Smooth muscle cell of the brain vasculature (primary cell): ENCODE measurements at regions not wholly inside any gene's neighbourhood (a gene's known extent, or its start where the extent isn't known, plus 50 kb on each side); places are given as distances from the start of the nearest gene placed in this dataset.

ENCODE experiments used
- DNase-seq: peaks from one replicate; pipeline ENCODE4 v3.0.0-alpha.2; 2012; ENCODE audit warnings: low read depth, low spot score

DNA sequence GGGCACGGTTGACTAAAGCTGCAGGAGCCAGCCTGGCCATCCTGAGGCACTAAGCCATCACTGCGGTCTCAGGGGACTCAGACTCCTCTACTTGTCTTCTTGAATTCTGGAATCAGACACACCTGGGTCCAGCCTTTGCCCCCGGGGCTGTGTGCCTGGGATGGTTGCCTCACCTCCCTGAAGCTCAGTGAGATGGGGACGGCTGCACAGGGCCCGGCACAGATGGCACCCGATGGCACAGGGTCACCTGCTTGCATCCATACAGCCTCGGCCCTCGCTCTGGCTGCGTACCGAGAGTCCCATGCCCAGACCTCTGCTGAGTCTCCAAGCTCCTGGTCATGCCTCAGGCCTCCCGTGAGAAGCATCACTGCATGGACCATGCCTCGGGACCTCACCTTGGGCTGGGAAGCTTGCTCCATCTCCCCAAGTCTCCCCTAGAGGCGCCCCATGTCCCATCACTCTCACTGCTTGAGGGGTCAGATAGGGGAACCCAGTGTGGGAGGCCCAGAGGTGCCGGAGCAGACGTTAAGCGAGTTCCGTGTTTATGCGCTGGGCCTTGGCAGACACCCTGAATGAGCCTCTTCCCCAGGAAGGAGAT is 316.3 kb downstream of the SEC14L1 start:
- no peak for DNase-seq

DNA sequence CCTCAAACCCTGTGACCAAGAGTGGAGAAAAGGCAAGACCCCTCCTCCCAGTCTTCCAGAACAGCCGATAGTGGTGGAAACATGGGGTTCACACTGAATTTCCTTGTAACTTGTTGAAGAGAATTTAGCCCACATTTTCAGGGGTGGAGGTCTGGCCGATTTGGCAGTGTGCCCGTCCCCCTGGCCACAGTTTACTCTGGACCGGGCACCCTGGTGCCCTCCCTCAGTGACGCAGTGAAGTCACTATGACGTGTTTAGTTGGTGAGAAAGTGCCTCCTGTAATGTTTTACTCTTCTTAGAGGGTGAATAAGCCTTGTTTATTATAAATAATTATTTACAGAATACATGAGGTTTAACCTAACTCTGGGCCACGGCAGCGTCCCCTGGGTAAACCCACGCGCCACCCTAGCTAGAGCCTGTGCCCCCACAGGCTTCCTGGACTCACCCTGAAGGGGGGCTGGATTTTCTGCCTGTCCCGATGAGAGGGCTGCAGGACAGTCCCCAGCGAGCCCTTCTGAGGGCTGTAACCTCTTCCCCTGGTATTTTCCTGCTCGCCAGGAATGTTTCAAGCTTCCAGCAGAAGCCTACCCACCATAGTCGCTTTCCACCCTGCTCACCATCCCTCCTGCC is 316.9 kb downstream of the SEC14L1 start:
- no peak for DNase-seq

DNA sequence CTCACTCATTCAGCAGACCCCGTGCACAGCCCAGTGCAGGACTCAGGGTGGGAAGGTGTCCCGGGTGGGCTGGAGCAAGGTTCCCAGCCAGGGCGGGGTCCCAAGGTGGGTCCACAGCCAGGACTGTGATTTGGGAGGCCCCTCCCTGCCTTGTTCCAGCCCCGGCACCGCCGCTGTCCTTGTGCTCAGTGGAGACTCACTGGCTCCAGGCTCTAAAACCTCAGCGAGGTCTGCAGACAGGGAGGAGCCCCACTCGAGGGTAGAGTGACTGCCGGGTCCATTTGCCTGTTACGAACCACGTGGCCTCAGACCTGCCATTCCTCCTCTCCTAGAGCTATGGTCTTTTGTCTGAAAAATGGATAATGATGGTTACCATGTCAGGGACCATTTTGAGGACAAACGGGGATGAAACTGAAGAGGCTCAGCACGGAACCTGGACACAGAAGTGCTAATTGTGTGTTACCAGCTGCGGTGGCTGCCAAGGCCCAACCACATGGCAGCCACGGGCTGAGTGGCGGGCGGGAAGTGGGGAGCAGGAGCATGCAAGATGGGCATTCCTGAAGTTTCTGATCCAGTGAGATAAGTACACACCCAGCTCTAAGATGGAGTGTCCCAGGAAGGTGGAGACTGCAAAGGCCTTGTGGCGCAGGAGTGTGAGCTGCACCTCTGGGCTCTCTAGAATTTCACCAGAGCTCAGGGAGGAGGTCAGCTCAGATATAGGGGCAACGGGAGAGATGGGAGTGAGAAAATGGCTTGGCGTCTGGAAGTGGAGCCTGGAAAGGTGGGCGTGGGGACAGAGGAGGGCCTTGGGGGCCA is 317.6 kb downstream of the SEC14L1 start:
- DNase-seq = no peak

DNA sequence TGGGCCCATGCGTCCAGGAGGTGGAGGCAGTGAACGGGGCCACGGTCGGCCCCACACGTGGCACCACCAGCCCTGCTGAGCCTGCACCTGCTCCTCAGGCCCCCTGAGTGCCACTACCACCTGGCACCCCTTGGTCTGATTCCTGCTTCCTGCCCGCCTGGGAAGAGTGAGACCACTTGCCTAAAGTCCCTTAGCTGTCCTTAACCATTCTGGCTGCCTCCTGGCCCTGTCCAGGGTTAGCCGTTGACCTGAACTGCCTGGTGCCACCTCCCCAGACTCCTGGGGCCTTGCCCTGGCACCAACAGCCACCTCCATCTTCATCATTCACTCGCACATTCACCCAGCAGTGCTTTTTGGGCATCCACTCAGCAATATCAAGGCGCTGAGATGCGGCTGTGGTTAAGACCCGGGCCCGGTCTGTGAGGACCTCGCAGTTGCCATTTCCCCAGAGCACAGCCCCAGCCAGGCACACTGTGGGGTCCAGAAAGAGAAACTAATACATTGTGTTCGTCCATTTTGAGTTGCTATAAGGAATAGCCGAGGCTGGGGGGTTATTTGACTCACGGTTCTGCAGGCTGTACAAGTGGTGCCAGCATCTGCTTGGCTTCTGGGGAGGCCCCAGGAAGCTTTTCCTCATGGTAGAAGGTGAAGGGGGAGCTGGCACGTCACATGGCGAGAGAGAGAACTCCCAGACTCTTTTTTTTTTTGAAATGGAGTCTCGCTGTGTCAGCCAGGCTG is 318.4 kb downstream of the SEC14L1 start:
- no peak for DNase-seq

DNA sequence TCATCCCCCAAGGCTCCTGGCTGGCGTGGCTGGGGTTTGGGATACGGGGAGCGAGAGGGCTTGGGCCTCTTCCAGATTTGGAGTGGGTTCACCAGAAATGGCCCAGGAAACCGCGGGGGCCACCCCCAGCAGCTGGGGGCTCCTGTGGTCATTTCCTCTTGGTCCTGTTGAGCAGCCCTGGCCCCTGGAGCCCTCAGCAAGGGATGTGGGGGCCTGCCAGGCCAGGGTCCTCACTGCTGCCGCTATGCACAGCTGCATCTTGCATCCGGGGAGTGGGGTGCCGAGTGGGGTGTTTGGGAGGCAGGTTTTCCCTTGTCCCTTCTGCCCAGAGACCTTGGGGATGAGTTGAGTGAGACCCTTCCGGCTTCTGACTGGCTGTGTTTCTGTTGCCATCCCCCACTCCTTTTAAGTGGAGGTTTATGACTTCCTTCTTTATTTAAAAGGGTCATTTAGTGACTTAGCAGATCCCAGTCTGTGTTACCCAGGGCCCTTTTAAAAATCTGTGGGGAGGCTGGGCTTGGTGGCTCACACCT is 319.8 kb downstream of the SEC14L1 start:
- DNase-seq = no peak

DNA sequence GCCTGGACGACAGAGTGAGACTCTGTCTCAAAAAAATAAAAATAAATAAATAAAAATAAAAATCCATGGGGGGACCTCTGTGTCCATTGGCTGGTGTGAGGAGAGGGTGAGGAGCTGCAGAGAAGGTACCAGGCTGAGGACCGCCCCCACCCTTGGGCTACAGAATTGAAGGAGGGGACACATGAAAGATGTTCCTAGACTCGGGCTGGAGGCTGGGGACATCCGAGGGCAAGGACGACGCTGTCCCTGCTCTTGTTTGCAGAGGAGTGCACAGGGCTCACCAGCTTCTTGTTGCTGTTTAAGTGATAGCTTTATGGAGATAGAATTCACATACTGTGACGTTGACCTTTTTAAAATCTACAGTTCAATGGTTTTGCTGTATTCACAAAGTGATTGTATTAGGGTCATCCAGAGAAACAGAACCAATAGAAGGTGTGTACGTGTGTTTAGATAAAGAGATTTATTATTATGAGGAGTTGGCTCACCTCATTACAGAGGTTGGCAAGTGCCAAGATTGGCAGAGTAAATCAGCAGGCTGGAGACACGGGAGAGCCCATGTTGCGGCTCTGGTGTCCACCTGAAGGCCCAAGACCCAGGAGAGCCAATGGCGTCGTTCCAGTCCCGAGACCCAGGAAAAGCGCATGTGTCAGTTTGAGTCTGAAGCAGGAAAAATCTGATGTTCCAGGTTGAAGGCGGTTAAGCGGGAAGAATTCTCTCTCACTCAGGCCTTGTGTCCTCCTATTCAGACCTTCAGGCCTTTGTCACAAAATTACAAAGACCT is 320.7 kb downstream of the SEC14L1 start:
- no peak for DNase-seq

DNA sequence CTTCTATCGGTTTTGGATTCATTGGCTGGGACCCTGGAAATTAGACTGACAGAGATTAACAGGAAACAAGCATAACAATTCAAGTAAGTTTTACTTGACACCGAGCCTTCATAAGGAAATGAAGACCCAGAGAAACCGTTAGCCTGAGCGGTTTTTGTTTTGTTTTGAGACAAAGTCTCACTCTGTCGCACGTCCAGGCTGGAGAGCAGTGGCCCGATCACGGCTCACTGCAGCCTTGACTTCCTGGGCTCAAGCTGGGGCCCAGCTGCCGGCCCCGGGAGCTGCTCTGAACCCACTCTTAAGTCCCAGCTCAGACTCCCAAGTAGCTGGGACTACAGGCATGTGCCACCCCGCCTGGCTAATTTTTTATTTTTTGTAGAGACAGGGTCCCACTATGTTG is 321.3 kb downstream of the SEC14L1 start:
- DNase-seq = no peak

DNA sequence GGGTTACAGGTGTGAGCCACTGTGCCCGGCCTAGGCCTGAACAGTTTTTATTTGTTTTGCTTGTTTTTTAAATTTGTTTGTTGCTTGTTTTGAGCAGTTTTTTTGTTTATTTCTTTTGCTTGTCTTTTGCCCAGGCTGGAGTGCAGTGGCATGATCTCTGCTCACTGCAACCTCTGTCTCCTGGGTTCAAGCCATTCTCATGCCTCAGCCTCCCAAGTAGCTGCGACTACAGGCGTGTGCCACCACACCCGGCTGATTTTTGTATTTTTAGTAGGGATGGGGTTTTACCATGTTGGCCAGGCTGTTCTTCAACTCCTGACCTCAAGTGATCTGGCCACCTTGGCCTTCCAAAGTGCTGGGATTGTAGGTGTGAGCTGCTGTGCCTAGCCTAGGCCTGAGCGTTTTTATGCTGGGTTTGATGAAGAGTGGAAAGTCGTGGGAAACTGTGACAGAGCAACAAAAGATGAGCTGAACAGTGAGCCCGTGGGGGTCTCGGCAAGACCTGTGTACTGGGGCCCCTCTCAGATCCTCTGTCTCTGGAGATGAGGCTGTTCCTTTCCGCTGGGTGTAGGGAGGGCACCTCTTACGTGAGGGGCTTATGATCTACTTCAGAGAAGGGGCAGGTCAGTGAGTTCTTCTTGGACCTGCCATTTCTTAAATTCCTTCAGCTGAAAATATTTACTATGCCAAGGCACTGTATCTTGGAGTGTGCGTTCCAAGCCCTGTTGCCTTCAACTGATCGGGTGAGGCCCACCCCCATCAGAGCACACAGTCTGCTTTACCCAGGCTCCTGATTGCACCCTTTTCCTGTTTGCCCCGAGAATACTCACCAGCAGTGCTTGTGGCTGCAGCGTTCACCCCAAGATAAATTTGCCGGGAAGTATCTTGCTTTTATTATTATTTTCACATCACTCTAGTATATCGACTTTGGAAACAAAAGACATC is 322.1 kb downstream of the SEC14L1 start:
- DNase-seq = no peak

DNA sequence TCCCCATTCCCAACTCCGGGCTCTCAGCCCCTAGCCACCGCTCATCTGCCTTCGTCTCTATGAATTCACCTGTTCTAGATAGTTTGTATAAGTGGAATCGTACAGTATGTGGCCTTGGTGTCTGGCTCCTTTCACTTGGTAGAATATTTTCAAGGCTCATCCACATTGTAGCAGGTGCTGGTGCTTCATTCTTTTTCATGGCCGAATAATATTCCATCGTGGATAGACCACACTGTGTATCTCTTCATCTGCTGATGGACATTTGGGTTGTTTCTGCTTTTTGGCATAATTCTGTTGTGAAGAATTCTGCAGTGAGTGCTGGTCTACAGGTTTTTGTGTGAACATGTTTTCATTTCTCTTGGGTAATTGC is 324.2 kb downstream of the SEC14L1 start:
- DNase-seq = no peak

DNA sequence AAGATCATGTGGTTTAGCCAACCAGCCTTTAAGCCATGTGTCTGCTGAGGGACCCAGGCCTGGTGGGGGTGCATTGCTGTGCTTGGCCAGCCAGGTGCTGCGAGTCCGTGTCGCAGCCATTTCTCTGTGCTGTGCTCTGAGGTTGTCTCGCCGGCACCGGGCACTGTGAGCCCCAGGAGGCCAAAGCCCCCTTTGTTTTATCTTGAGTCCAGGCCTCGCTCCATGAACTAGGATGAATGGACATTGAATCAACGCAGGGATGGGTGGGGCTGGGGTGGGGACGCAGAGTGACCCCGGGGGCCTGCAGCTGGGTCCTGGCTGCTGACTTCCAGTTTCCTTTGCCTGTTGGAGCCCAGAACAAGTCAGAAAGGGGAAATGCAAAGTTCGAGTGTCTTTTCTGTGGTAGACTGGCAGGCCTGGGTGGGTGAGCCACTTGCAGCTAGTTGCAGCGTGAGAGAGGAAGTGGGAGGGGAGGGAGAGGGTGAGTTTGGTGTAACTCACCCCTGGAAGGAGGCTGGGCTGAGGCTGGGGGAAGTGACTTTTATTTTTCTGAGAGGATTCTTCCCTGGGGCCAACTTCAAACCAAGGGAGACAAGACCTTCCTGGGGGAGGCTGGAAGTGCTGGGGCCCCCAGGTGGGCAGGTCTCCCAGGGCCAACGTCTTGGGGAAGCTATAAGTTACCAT is 324.7 kb downstream of the SEC14L1 start:
- no peak for DNase-seq

DNA sequence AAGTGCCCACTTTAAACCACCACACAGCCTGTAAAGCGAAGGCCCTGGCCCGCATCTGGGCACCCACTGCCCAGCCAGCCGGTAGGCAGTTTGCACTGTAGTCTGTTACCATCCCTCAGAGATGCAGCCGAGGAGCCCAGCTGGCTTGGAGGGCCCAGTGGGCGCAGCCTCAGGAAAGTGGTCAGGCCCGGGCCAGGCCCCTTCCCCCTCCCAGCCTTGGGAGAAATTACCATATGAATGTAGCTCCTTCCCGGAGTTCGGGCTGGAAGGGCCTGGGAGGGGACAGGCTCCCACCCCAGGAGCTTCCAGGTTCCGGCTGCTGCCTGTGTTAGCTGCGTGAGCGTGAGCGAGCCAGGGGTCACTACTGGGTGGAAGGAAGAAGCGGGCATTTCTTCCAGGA is 325.4 kb downstream of the SEC14L1 start:
- DNase-seq = no peak

DNA sequence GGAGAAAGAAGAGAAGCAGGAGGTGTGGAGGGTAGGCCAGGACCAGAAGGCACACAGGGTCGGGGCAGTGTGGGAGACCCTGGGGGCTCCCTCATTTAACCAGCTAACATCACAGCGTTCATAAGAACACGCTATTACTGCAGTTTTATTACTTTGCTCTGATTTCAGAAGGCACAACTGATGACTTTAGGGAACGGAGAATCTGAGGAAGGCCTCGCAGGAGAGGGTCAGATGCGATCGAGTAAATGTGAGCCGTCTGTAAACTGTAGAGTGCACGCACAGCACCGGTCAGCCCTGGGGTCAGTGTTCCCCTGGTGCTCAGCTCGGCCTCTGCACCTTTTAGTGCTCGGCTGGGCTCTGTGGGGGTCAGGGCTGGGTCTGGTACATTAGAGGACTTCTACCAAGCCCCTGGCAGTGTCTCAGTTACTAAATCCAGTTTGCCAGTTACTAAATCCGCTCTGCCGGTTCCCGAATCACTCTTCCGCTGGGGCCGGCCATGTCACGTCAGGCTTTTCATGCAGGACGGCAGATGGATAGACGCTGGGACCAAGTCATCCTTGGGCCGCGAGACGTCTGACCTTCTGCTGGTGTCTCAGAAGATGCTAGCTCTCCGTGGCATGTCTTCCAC is 325.9 kb downstream of the SEC14L1 start:
- DNase-seq = no peak

DNA sequence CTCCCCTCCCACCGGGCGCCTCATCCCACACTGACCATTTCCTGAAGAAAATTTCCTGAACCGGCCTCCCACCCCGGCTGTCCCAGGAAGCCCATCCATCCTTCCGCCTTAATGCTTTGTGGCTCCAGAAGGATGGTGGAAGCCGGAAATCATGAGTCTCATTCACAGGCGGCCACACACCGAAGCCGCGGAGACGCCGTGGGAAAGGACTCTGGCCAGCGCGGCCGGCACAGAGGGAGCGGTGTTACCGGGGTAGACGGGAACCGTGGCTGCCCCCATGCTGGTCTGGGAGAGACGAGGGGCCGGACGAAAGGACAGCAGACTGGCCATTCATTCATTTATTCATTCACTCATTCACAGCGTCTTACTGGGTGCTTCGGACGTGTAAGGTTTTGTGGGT is 326.8 kb downstream of the SEC14L1 start:
- DNase-seq = no peak

DNA sequence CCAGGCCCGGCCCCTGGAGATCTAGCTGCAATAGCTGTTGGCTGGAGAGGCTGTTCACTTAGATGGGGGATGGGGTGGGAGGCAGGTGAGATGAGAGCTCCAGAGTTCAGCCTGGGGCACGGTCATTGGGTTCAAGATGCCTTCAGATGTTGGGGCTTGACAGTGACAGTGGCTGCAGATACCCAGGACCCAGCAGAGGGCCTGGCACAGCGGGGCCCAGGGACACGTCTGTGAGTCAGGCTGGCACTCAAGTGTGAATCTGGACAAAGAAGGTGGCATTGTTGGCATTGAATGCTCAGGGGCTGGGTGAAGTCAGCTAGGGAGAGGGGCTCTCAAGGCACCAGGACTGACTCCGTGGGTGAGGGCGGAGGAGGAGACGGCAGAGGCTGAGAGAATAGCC is 328.1 kb downstream of the SEC14L1 start:
- DNase-seq = no peak

DNA sequence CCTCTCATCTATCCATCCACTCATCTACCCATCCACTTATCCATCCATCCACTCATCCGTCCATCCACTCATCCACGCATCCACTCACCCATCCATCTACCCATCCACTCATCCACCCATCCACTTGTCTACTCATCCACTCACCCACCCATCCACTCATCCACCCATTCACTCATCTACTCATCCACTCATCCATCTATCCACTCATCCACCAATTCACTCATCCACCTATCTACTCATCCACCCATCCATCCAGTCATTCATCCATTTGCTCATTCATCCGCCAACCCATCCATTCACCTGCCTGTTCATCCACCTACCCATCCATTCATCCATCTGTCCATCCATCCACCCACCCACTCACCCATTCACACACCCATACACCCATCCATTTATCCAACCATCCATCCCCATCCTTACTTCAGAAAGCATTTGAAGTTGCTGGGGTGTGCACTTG is 329.6 kb downstream of the SEC14L1 start:
- no peak for DNase-seq

DNA sequence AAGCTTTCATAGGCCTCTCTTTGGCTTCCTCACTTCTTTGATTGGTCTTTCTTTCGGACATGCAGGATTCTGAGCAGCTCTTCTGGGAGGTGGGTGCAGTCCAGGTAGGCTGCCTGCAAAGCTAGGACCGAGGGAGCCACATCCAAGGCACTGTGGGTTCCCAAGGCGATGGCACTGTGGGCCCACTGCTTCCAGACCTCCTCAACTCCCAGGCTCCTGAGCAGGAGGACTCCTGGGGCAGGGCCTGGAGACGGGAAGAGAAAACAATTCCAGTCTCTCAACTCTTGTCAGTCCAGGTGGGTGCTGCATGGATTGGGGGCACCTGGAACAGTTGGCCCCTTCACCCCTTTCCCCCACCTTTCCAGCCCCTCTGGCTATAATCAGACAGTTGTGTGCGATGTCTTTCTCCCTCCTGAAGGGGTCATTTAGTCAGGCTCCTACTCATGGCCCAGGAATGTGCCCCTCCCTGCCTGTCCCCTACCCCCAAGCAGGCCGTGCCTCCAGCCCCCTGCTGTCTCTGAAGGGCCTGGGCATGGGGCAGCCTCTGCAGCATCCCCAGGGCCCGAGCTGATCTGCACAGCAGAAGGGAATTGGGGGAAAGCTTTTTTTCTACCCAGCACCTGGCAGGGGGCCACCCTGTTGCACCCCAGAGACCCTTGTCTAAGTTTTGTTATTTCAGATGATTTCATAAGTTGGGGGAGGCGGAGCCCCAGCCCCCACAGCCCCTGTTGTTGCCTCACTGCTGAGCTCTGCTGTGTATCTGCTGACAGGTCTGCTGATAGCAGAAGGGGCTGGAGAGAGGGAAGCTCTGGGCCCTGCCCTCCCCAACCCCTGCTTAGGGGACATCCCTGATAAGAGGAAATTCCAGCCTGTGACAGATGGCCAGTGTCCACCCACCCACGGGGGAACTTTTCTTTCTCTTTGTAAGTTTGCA is 330.3 kb downstream of the SEC14L1 start:
- DNase-seq = no peak

DNA sequence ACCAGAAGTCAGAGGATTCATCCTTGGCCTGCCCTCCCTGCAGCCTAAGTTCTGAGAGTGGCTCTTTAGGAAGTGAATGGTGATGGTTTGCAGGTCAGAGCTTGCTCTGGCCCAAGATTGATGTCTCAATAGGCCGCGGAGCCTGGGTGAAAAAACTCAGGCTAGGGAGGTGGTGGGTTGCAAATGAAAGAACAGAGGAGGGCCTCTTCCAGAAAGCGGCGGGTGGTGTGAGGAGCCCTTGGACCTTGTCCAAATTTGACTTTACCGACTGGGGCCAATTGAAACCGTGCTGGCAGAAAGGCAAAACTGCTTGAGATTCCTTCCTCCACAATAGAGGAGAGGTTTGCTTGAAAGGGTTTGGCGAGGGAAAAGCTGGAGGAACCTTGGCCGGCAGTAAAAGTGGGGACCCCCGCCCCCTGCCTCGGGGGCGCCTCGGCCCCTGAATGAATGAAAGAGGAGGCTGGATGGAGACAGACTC is 331.3 kb downstream of the SEC14L1 start:
- peak; percentile 73 for DNase-seq
